GM19438 (cell line): ENCODE measurements at regions not wholly inside any gene's neighbourhood (a gene's known extent, or its start where the extent isn't known, plus 50 kb on each side); places are given as distances from the start of the nearest gene placed in this dataset.

Source experiments
- ATAC-seq: cut with Tn5 transposase; IDR thresholded peaks from one replicate; pipeline ENCODE4 v1.9.1; 2021; ENCODE audit warnings: low read depth; ENCODE audit not compliant: unreplicated experiment

DNA sequence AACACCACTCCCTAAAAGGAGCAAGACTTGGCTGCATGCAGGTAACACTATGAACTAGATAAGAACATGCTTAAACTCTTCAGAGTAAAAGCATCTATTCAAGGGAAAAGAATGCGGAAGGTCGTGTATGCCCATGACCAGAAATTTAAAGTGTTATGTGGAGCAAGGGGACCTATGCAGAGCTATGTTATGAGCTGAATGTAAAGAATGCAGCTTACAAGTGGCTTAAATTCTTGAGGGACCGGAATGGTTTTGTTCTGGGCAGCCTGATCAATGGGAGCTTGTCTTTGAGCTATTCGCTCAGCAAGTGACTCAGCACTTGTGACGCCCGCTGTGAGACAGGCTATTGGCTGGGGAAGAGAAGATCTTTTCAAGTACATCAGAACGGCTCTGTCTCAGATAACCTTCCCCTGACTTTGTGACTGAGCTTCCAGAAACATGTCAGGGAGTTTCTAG, 367.5 kb upstream of the THBS1 start:
- no peak for ATAC-seq

DNA sequence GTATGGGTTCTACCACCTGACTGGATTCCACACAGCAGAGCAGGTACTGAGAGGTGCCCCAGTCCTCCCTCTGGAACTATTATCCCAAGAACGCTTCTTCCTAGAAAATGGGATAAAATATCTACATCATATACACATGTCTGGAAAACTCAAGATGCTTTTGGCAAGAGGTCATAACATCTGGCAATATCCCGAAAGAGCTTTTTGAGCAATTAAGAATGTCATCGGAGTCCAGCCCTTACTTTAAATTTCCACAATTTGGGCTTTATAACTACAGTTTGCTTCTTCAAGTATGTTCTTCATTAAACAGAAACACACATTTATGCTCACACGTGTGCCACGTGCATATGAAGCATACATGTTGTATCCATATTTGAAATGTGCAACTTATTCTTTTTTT, 365.9 kb upstream of the THBS1 start:
- no peak for ATAC-seq

GRCh38 chr15:39216816-39217215, 364.1 kb upstream of the THBS1 start:
- no peak for ATAC-seq

GRCh38 chr15:39219608-39220007, 361.3 kb upstream of the THBS1 start:
- ATAC-seq = no peak

GRCh38 chr15:39226169-39226937, 354.5 kb upstream of the THBS1 start:
- ATAC-seq = no peak

- ATAC-seq = no peak
These were observed 353.9 kb upstream of the THBS1 start for GRCh38 chr15:39227001-39227400.

GRCh38 chr15:39228889-39229288, 352.0 kb upstream of the THBS1 start:
- no peak for ATAC-seq

- ATAC-seq = no peak
These were observed 350.5 kb upstream of the THBS1 start for GRCh38 chr15:39230205-39230907.

GRCh38 chr15:39230908-39231285, 350.0 kb upstream of the THBS1 start:
- no peak for ATAC-seq

- ATAC-seq = no peak
These were observed 348.4 kb upstream of the THBS1 start for GRCh38 chr15:39232512-39232911.

GRCh38 chr15:39235084-39235795, 345.6 kb upstream of the THBS1 start:
- ATAC-seq = no peak

GRCh38 chr15:39236375-39236774, 344.5 kb upstream of the THBS1 start:
- ATAC-seq = no peak

GRCh38 chr15:39238443-39238842, 342.4 kb upstream of the THBS1 start:
- ATAC-seq = no peak

DNA sequence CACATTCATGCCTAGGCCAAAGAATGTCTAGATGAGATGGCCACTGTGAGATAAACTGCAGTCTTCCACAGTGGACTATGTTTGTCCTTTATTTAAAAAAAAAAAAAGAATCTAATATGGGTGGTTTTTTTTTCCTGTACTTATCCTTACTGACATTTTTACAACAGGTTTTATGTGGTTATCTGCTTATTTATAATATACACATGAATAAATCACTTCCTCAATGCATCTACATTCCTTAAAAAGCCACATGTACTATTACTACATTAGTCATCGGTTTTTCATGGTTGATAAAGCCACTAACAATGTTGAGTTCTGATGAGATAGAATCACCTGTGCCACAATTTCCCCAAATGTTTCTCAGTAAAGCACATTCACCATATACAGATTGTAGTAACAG, 341.3 kb upstream of the THBS1 start:
- ATAC-seq = no peak

DNA sequence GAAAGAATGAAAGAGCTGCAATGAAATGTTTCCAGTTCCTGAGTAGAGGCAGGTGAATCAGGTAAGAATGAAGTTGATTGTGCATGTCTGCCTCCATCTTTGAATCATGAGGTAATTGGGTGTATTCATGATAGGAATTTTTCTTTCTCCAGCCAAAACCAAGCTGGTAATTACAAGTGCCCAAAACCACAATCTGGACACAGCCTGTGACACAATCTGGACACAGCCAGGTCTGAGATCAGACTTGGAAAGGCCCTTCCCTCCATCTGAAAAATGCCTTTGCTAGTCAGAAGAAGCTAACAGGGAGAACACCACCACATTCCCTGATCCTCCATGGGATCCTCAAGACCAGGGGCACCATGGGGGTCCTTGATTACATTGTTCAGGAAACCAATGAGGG, 338.5 kb upstream of the THBS1 start:
- no peak for ATAC-seq

DNA sequence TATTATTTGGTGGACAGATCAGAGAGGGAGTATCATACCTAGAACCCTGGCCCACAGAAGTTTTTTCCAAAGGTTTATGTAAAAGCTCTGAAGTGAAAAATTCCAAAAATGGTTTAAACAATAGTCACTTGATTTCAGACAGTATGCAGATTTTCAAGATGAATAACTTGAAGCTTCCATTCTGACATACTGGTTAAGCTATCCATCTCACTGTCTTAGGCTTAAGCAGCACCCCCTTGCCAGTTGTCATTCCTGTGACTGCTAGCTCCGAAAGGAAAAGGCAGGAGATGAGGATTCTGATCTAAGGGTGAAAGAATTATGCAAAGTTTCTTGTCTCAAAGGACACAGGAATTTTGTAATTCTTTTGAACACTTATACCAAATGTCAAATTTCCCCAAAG, 337.5 kb upstream of the THBS1 start:
- no peak for ATAC-seq

DNA sequence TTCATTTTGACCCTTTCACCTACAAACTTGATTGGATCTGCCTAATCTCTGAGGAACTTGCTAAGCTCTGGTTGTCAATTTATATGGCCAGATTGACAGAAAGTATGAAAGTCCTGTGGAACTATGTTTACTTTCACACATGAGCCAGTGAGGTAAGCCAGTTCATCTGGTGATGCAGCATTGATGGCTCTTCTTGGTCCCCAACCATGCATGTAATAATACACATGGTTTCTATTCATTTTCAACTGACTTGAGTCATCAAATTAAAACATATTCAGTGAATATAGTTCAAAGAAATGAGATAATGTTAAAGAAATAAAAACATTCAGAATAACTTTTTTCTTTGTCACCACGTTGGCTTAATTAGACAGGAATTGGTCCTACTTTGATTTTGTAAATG, 336.1 kb upstream of the THBS1 start:
- ATAC-seq = no peak

- no peak for ATAC-seq
These were observed 334.4 kb upstream of the THBS1 start for GRCh38 chr15:39246523-39246922.

DNA sequence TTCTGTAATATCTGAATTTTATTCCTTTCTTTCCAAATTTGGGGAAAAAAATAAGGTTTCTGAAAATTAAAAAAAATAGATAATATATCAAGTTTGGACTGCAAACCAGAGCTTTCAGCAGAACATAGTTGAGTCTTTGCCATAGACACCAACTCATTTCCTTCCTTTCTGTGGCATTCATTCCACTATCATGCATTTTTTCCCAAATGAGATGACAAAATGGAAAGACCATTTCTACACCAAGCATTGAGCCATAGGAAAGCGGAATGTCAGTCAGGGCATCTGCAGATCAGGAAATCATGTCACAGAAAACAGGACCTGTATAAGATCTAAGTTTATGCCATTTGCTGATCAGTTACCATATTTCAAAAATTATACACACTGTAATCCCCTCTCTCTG, 333.3 kb upstream of the THBS1 start:
- ATAC-seq = no peak

- ATAC-seq = no peak
These were observed 332.7 kb upstream of the THBS1 start for GRCh38 chr15:39248204-39248603.

DNA sequence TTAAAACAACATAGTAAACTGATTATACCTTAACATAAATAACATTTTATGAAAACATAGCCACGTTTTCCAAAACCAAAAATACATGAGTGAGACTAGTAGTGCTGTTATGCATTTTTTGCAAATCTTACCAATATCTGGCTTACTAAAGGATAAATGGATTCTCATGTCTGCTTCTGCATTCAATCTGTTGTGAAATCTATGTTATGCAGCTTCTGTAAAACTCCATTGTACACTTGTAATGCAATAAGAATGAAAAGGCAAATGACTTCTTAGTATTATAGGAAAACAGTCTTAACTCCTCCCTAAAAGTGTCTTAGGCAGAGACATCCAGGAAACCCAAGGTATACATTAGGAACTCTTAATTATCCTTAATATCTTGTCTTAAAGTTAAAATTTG, 330.9 kb upstream of the THBS1 start:
- no peak for ATAC-seq
